Panc1 (cell line): ENCODE measurements at regions not wholly inside any gene's neighbourhood (a gene's known extent, or its start where the extent isn't known, plus 50 kb on each side); places are given as distances from the start of the nearest gene placed in this dataset.

Source experiments
- ATAC-seq: fragments of 200-7000 bp; cut with Tn5 transposase; 2 replicates; pipeline ENCODE4 v1.9.1; 2020; ENCODE audit warnings: mild to moderate bottlenecking, moderate library complexity
- BruUV-seq: library from RNA; stranded (reverse); fragments of 400-500 nt; replicated peaks from 2 replicates; lab custom pipeline; 2021; lab: Mats Ljungman, UMichigan
- CTCF ChIA-PET: fragments of 300-600 bp; sonication (Branson Sonifier 250); formaldehyde crosslinking; loops from one replicate; lab custom pipeline; 2022; ENCODE audit warnings: antibody characterized with exemption; lab: Charles Lee
- POLR2A ChIA-PET: fragments of 300-600 bp; sonication (Branson Sonifier 250); formaldehyde crosslinking; loops from one replicate; lab custom pipeline; 2022; ENCODE audit warnings: antibody characterized with exemption; lab: Charles Lee
- DNase-seq: peaks from one replicate; pipeline ENCODE4 v3.0.0-alpha.2; 2010; ENCODE audit warnings: low read depth, low spot score
- H3K27ac ChIP-seq: 2 replicates; pipeline ENCODE4 v1.5.1; 2011; ENCODE audit warnings: mild to moderate bottlenecking, low read length, inconsistent platforms
- H3K27me3 ChIP-seq: fragments of 200-500 bp; sonication (Bioruptor generic); 2 replicates; pipeline ENCODE4 v1.6.0; 2014; ENCODE audit warnings: low read length, inconsistent platforms; ENCODE audit not compliant: control insufficient read depth, insufficient read depth
- H3K36me3 ChIP-seq: fragments of 200-500 bp; sonication (Bioruptor generic); 2 replicates; pipeline ENCODE4 v1.5.1; 2014; ENCODE audit warnings: inconsistent platforms, mild to moderate bottlenecking, low read length, moderate library complexity; ENCODE audit not compliant: control insufficient read depth, insufficient read depth
- H3K4me1 ChIP-seq: 2 replicates; pipeline ENCODE4 v1.5.1; 2011; ENCODE audit warnings: inconsistent platforms, mild to moderate bottlenecking, low read length, moderate library complexity; ENCODE audit not compliant: control insufficient read depth, insufficient read depth
- H3K4me3 ChIP-seq, 2 experiments: 2 replicates each; pipeline ENCODE4 v1.5.1; 2011 to 2012; ENCODE audit warnings: low read depth in 2 of 2, low read length in 2 of 2, mild to moderate bottlenecking in 2 of 2, inconsistent platforms in 1 of 2, moderate library complexity in 1 of 2
- H3K9me3 ChIP-seq: fragments of 200-500 bp; sonication (Bioruptor generic); 2 replicates; pipeline ENCODE4 v1.5.1; 2014; ENCODE audit warnings: low read depth, mild to moderate bottlenecking, inconsistent platforms, low read length, moderate library complexity; ENCODE audit not compliant: control insufficient read depth, insufficient read depth
- CTCF ChIP-seq: fragments of 450-650 bp; IDR thresholded peaks from 2 replicates; pipeline ENCODE4 v1.5.1; 2017; ENCODE audit warnings: mild to moderate bottlenecking
- POLR2AphosphoS5 ChIP-seq: IDR thresholded peaks from 2 replicates; pipeline ENCODE4 v1.6.1; 2012; ENCODE audit warnings: mild to moderate bottlenecking, low read depth, low read length, moderate library complexity
- SIN3A ChIP-seq: IDR thresholded peaks from 2 replicates; pipeline ENCODE4 v1.6.1; 2012; ENCODE audit warnings: low read depth, mild to moderate bottlenecking, low read length, moderate library complexity, borderline replicate concordance; ENCODE audit not compliant: insufficient read depth
- TCF7L2 ChIP-seq: IDR thresholded peaks from 2 replicates; pipeline ENCODE4 v1.6.1; 2011; ENCODE audit warnings: mild to moderate bottlenecking, low read depth, low read length, inconsistent platforms
- in situ Hi-C: cut with HindIII; loops from 2 replicates; pipeline ENCODE4 v1.10.0; 2016; ENCODE audit warnings: low sequenced_read_pairs, low pct_unique_long_range_greater_than_20kb
- intact Hi-C: fragments of 100-400 bp; cut with micrococcal nuclease; formaldehyde crosslinking; loops from one replicate; pipeline ENCODE4 v1.10.0; 2022; ENCODE audit not compliant: unreplicated experiment
- TF ChIP-seq, protein P1 (sequence below), 2 experiments: IDR thresholded peaks; 2 replicates each; pipeline ENCODE4 v1.6.1; 2011 to 2012; ENCODE audit warnings: low read depth in 2 of 2, control low read depth in 1 of 2, low read length in 1 of 2, mild to moderate bottlenecking in 1 of 2, moderate library complexity in 1 of 2; ENCODE audit not compliant: insufficient read depth in 1 of 2

DNA sequence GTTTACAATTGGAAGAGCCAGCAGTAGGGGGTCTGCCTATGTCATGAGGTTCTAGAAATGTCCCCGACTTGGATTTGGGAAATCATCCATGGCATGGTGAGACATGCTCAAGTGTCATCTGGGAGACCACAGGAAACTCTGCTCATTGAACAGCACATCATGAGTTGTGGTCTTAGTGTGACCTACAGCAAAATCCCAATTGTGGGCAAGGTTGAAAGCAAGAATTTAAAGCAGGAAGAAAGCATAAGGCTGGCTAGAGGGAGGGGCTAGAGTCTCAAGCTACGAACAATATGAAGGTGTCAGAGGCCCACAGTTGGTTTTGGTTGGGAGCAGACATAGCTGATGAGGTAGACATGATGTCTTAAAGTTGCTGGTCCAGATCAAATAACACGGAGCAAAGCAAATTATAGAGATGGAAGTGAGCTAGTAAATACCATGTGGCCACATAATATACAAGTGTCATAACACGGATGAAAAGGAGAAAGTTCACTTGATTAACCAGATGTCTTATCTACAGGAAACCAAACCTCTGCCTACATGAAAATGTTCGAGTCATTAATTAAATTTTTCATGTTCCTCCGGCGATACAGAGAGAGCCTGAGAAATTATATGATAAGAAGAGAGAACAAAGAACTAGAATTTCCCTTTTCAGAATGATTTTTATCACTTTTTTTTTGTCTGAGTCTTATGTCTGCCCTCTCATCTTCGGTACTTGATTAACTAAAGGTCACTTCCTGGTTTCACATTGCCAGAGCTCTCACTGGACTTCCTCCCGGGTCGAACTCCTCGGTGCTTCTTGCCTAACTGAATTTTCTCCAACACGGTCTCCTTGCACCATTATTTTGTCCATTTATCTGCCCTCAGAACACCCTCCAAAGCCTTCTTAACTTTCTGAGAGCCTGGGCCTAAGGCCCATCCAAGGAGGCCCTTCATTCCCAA lies 67.5 kb upstream of the DUSP10 start:
- no peaks in the 10 kb centered on the region for H3K4me1 ChIP-seq
- H3K36me3 ChIP-seq, result no peaks in the 10 kb centered on the region
- no peak overlapping the region for H3K27ac ChIP-seq
- no peaks in the 10 kb centered on the region for H3K9me3 ChIP-seq
- TF ChIP-seq, protein P1, sequence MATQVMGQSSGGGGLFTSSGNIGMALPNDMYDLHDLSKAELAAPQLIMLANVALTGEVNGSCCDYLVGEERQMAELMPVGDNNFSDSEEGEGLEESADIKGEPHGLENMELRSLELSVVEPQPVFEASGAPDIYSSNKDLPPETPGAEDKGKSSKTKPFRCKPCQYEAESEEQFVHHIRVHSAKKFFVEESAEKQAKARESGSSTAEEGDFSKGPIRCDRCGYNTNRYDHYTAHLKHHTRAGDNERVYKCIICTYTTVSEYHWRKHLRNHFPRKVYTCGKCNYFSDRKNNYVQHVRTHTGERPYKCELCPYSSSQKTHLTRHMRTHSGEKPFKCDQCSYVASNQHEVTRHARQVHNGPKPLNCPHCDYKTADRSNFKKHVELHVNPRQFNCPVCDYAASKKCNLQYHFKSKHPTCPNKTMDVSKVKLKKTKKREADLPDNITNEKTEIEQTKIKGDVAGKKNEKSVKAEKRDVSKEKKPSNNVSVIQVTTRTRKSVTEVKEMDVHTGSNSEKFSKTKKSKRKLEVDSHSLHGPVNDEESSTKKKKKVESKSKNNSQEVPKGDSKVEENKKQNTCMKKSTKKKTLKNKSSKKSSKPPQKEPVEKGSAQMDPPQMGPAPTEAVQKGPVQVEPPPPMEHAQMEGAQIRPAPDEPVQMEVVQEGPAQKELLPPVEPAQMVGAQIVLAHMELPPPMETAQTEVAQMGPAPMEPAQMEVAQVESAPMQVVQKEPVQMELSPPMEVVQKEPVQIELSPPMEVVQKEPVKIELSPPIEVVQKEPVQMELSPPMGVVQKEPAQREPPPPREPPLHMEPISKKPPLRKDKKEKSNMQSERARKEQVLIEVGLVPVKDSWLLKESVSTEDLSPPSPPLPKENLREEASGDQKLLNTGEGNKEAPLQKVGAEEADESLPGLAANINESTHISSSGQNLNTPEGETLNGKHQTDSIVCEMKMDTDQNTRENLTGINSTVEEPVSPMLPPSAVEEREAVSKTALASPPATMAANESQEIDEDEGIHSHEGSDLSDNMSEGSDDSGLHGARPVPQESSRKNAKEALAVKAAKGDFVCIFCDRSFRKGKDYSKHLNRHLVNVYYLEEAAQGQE (IDR thresholded peaks at IDR 0.05; ENCODE audit: insufficient read depth in 1 of 2, low read depth in 2 of 2, low read length in 1 of 2), result no peak
- no peak for TF ChIP-seq CTCF
- TF ChIP-seq TCF7L2, result no peak
- no peak for TF ChIP-seq POLR2AphosphoS5
- no peak for TF ChIP-seq SIN3A
- no peak for DNase-seq
- intact Hi-C loops, result no loop called here
- no TSS peak for BruUV-seq
- ChIA-PET CTCF (no interaction called here), POLR2A (no interaction called here)
- H3K27me3 ChIP-seq, result no peaks in the 10 kb centered on the region
- no peak overlapping the region for H3K4me3 ChIP-seq
- ATAC-seq, result no peak
- in situ Hi-C loops, result no loop called here

- no peak for DNase-seq
- H3K9me3 ChIP-seq, result no peaks in the 10 kb centered on the region
- no peaks in the 10 kb centered on the region for H3K36me3 ChIP-seq
- ChIA-PET POLR2A (no interaction called here), CTCF (no interaction called here)
- no peak overlapping the region for H3K4me3 ChIP-seq
- intact Hi-C loops, result no loop called here
- in situ Hi-C loops, result no loop called here
- no peak overlapping the region for H3K27ac ChIP-seq
- TF ChIP-seq CTCF (no peak), TCF7L2 (no peak), POLR2AphosphoS5 (no peak), SIN3A (no peak)
- TF ChIP-seq, protein P1 (IDR thresholded peaks at IDR 0.05; ENCODE audit: insufficient read depth in 1 of 2, low read depth in 2 of 2, low read length in 1 of 2), result no peak
- H3K27me3 ChIP-seq, result no peaks in the 10 kb centered on the region
- no peaks in the 10 kb centered on the region for H3K4me1 ChIP-seq
- ATAC-seq, result no peak
- no TSS peak for BruUV-seq
These were observed 65.1 kb upstream of the DUSP10 start for GRCh38 chr1:221806984-221807383.
